GM19463 (cell line): ENCODE measurements at regions not wholly inside any gene's neighbourhood (a gene's known extent, or its start where the extent isn't known, plus 50 kb on each side); places are given as distances from the start of the nearest gene placed in this dataset.
"Not testable (repeated sequence)": the region's sequence is repeated elsewhere in the genome, so short reads cannot be mapped to it uniquely, and the experiment has no call there.

Experiments used
- ATAC-seq: cut with Tn5 transposase; IDR thresholded peaks from one replicate; pipeline ENCODE4 v1.9.1; 2021; ENCODE audit warnings: mild to moderate bottlenecking, moderate library complexity; ENCODE audit not compliant: unreplicated experiment

DNA sequence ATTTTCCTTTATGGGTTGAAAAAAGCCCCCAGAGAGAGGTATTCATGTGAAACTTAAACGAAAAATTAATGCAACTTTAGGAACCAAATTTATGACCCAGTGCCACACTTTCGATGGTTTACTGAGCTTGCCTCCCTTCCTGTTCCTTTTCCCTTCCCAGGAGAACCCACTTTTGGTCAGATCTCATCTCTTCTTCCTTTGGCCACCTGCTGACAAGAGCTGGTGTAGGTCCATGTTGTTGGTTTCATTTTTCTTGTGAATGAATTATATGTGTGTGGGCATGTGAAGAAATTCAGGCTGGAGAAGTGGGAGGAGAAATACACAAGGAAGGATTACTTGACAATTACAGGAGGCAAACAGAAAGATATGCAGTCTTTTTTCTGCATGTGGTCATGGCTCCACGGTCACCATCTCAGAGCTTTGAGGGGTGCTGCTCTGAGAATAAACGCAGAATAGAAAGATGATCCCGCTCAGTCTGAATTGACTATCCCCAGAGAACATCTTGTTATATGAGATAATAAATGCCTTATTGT, 111.3 kb upstream of the TCF4 start:
- ATAC-seq = no peak

GRCh38 chr18:55696811-55697210, 108.8 kb upstream of the TCF4 start:
- ATAC-seq = no peak

DNA sequence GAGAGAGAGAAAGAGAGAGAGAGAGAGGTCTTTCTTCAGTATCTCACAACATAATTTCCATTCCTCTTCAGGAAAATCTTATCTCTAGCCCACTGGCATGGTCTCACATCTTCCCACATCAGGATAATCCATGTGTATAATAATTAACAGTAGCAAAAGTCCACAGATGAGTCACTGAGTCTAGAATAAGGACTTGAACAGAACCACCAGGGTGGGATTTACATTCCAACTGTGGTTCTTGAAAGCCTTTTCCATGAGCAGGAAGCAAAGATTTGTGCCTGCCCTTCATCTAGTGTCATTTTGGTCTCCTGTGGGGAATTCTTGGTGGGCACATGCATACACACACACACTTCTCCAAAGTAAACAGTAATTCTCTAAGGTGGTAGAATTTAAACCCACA, 107.1 kb upstream of the TCF4 start:
- no peak for ATAC-seq

DNA sequence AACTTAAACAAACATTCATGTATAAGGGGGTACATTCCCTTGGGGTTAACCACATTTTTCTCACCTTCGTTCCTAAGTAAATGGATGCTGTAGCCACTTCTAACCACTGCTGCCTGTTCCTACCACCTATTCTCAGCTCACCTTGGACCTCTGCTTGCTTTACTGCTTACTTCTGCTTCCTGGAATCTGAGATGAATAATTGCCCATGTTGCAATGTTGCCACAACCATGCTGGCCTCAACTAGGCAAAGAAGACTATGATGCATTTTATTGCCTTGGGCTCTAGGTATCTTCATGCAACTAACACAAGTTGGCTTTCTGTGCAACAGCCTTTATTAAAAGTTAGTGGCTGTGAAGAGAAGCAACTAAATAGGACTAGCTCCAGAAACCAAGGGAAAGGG, 106.3 kb upstream of the TCF4 start:
- ATAC-seq = no peak

- ATAC-seq = no peak
Measured at GRCh38 chr18:55688030-55688429, 100.0 kb upstream of the TCF4 start.

DNA sequence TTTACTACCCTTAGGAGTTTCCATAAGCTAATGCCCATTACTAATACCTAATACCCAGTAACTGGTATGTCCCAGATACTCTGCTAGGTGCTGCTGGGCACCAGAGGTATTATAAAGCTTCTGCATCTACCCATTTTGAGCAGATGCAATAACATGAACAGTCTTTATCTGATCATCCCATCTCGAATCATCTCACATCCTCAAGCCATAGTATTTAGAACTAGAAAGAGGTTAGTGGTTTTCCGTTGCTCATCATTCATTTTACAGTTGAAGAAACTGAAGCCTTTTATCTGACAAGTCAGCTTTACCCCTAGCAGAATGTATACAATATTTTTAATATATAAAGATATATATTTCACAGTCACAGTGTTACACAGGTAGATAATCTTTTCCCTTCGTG, 99.1 kb upstream of the TCF4 start:
- ATAC-seq = no peak

DNA sequence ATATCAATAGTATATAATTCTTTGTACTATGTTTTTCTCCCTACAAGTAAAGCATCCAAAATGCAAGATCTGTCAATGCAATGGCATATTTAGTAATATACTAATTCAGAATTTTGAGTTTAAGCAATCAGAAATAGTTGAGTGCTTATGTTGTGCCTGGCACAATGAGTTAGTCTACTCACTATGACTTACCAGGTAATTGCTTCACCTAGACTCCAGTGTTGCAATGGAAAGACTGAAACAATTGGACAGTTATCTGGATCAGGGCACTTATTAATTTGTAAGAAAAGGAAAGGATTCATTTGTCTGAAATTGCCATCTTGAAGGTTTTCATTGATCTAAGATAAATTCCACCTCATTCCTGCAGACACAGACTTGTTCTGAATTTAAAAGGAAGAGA, 97.6 kb upstream of the TCF4 start:
- ATAC-seq = no peak

- ATAC-seq = no peak
Measured at GRCh38 chr18:55672574-55673361, 84.8 kb upstream of the TCF4 start.

- ATAC-seq = no peak
Measured at GRCh38 chr18:55665506-55665905, 77.5 kb upstream of the TCF4 start.

GRCh38 chr18:55664758-55665400, 76.9 kb upstream of the TCF4 start:
- not testable (repeated sequence) for ATAC-seq

DNA sequence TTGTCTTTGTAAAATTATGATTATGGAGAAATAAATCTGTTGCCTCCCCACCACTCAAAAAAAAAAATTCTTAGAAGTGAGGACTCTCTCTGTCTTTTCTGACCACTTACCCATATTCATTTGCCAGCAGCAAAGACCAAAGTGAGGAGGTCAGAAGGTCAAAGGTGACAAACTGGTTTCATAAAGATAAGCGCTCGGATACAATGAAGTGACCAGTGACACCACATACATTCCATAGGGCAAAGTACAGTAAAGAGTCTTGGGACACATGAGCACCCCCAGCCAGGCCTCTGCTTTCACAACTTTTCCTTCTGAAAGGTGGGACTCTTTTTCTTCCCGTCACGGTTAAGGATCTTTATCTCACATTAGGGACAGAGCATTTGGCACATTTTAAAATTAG, 75.9 kb upstream of the TCF4 start:
- no peak for ATAC-seq

DNA sequence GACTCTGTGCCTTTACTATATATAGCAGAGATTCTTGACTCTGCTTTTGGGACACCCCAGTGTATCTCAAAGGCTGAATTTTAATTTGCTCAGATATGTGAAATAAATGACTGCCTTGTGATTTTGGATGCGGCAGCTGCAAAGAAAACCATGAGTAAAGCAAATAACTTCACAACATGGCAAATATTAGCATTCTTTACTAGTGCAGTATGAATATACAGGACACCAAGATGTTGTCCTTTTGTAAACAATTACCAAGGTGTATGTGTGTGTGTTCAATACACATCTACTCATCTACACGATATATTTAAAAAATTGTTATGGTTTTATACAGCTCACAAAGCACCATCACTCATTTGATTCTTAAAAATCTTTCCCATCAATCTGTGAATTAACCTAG, 70.6 kb upstream of the TCF4 start:
- no peak for ATAC-seq

DNA sequence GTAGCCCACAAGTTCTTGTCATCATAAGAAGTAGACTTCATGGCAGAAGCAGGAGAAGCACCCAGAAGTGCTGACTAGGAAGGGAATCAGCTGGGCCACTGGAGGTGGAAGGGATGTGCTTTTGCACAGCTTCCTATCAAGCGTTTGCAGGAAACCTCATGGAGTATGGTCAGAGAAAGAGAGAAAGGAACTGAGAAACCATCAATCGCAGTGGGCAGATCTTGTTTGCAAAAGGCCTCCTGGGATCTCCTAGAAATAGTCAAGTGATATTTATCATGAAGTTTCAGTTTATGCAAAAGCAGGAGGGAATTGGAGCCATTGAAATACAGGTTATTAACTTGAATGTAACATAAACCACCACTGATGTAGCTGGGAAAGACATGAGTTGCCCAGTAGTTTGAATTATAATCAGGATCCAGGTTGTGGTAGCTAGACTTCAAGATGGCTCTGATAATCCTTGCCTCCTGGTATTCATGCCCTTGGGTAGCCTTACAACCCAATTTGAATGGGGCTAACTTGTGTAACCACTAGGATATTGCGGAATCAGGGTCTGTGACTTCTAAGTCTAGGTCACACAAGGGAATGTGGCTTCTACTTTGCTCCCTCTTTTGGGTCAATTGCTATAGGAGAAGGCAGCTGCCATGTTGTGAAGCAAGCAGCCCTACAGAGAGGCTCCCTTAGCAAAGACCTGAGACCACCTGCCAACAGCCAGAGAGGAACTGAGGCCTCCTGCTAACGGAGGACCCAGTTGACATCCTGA, 69.8 kb upstream of the TCF4 start:
- no peak for ATAC-seq

DNA sequence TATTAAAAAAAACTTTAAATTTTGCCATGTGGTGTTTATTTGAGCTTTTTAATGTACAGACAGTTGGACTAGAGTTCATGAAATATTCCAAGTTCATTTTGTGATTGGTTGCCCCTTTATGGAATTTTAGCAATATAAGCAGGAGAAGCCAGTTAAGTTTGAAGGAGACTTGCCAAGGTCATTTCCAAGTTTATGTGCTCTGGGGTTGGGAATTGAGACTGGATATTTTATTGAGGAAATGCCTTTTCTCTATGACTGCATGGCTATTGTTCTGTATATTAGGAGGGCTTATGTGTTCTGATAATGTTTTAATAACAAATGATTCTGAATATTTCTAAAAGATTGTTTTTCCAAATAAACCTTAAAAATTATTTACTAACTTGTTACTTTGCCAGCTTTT, 67.0 kb upstream of the TCF4 start:
- no peak for ATAC-seq

DNA sequence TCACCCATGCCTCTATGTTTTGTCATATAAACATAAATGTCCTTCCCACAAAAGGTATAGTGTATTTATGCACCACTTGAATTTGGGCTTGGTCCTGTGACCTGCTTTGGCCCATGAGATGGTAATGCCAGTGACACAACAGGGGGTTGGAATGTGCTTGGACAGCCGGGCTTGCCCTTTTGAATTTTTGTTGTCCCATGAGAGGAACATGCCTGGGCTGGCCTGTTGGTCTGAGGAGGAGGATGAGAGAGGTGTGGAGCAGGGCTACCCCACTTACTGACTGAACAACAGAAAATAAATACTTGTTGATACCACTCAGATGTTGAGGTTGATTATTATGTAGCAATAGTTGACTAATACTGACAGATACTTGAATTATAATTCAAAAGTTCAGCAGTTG, 63.2 kb upstream of the TCF4 start:
- no peak for ATAC-seq

DNA sequence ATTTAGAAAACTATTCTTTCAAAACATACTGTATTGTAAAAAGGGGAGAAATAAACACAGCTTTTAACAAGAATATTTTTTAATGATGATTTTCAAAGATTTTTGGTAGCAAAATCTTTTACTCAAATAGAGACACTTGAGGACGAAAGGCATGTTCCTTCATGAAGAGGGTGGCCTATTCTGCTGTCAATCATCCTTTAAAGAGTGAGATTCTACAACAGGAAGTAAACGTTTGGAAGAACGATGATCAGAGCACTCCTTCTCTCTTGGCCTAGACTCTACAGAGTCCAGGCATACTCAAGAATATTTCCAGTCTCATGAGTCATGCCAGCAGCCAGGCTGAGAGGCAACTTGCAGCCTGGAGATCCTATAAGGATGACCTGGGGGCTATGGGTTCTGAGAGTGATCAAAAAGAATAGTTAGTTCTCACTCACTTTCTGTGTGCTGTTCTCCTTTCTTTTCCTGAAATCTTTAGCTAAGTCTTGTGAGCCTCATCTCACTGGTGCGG, 62.4 kb upstream of the TCF4 start:
- ATAC-seq = no peak

GRCh38 chr18:55647331-55647730, 59.3 kb upstream of the TCF4 start:
- no peak for ATAC-seq

DNA sequence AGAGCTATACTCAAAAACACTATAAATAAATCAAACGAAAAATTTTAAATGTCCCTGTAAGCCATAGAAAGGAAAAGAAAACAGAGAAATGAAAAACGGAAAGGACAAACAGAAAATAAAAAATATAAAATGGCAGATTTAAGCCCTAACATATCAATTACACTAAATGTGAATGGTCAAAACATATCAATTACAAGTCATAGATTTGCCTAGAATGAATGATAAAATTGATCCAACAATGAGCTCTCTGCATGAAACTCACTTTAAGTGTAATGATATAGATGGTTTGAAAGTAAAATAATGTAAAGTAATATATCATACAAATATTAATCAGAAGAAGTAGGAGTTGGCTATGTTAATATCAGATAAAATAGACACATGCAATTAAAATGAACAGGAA, 54.2 kb upstream of the TCF4 start:
- ATAC-seq = no peak

- no peak for ATAC-seq
Measured at GRCh38 chr18:55641486-55641885, 53.5 kb upstream of the TCF4 start.
